ENCODE measurements at regions not wholly inside any gene's neighbourhood (a gene's known extent, or its start where the extent isn't known, plus 50 kb on each side); places are given as distances from the start of the nearest gene placed in this dataset.
"Not testable (repeated sequence)": the region's sequence is repeated elsewhere in the genome, so short reads cannot be mapped to it uniquely, and the experiment has no call there.

DNA sequence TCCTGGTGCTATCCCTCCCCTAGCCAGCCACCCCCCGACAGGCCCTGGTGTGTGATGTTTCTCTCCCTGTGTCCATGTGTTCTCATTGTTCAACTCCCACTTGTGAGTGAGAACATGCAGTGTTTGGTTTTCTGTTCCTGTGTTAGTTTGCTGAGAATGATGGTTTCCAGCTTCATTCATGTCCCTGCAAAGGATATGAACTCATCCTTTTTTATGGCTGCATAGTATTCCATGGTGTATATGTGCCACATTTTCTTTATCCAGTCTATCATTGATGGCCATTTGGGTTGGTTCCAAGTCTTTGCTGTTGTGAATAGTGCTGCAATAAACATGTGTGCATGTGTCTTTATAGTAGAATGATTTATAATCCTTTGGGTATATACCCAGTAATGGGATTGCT is 122.1 kb downstream of the LEPR start:
- DNase-seq; H3K9me3 ChIP-seq (ENCODE audit: control insufficient read depth, insufficient read depth, low read length); H3K9ac ChIP-seq (ENCODE audit: low read depth, low read length); H3K9me1 ChIP-seq (ENCODE audit: insufficient read depth, low read length); H3K18ac ChIP-seq (ENCODE audit: low read depth, low read length); POLR2A ChIA-PET (ENCODE audit: unreplicated experiment); H2AK9ac ChIP-seq (replicated peaks; ENCODE audit: low read depth, low read length, poor library complexity); H3K4me1 ChIP-seq (ENCODE audit: control insufficient read depth, insufficient read depth, low read length); BruUV-seq (replicated peaks); H3K79me1 ChIP-seq (ENCODE audit: low read depth in 1 of 2, low read length in 2 of 2); H3K27me3 ChIP-seq (ENCODE audit: control insufficient read depth, insufficient read depth, low read length); H3K4me3 ChIP-seq (ENCODE audit: insufficient read depth, low read depth, low read length); H3K23ac ChIP-seq (ENCODE audit: low read depth, low read length); H2BK120ac ChIP-seq (ENCODE audit: low read depth, low read length); H4K20me1 ChIP-seq (ENCODE audit: insufficient read depth, low read length); intact Hi-C loops (cut with micrococcal nuclease); H2AFZ ChIP-seq (replicated peaks; ENCODE audit: low read length, poor library complexity); H3K4me2 ChIP-seq (ENCODE audit: low read depth, low read length); H3K27ac ChIP-seq (ENCODE audit: insufficient read depth, low read length); ATAC-seq (ENCODE audit: low read depth); dilution Hi-C loops (cut with HindIII; ENCODE audit: low sequenced_read_pairs, unreplicated experiment); H2BK20ac ChIP-seq (ENCODE audit: low read depth, low read length); H2BK15ac ChIP-seq (ENCODE audit: low read depth, low read length); H2AK5ac ChIP-seq (ENCODE audit: low read depth, low read length); in situ Hi-C loops (cut with MboI; ENCODE audit: low sequenced_read_pairs); H3K56ac ChIP-seq (ENCODE audit: extremely low read depth, insufficient read depth, low read length); H4K8ac ChIP-seq (ENCODE audit: low read depth in 2 of 2, low read length in 2 of 2); CTCF ChIA-PET; H3K14ac ChIP-seq (replicated peaks; ENCODE audit: low read depth, low read length); H3K36me3 ChIP-seq (ENCODE audit: control insufficient read depth, insufficient read depth, low read length); H4K5ac ChIP-seq (ENCODE audit: low read depth, low read length); H4K91ac ChIP-seq (ENCODE audit: insufficient read depth, low read depth, low read length); H3K4ac ChIP-seq (ENCODE audit: low read depth, low read length); H2BK5ac ChIP-seq (ENCODE audit: low read depth, low read length, poor library complexity, severe bottlenecking): not testable (repeated sequence)
- no CpG with 5 or more reads among the region's 1 CpG for WGBS, 2 experiments (ENCODE audit: extremely low coverage in 2 of 2, insufficient read length in 1 of 2)

GRCh38 chr1:65550306-65551010 is 130.0 kb downstream of the LEPR start:
- H3K27me3 ChIP-seq (ENCODE audit: control insufficient read depth, insufficient read depth, low read length); H2AK9ac ChIP-seq (replicated peaks; ENCODE audit: low read depth, low read length, poor library complexity); BruUV-seq (replicated peaks); H4K20me1 ChIP-seq (ENCODE audit: insufficient read depth, low read length); H3K4me2 ChIP-seq (ENCODE audit: low read depth, low read length); H3K4ac ChIP-seq (ENCODE audit: low read depth, low read length); H3K14ac ChIP-seq (replicated peaks; ENCODE audit: low read depth, low read length); H2AK5ac ChIP-seq (ENCODE audit: low read depth, low read length); CTCF ChIA-PET; H3K23ac ChIP-seq (ENCODE audit: low read depth, low read length); H3K79me1 ChIP-seq (ENCODE audit: low read depth in 1 of 2, low read length in 2 of 2); dilution Hi-C loops (cut with HindIII; ENCODE audit: low sequenced_read_pairs, unreplicated experiment); H4K91ac ChIP-seq (ENCODE audit: insufficient read depth, low read depth, low read length); POLR2A ChIA-PET (ENCODE audit: unreplicated experiment); H3K9me3 ChIP-seq (ENCODE audit: control insufficient read depth, insufficient read depth, low read length); H2BK15ac ChIP-seq (ENCODE audit: low read depth, low read length); H3K18ac ChIP-seq (ENCODE audit: low read depth, low read length); H2BK20ac ChIP-seq (ENCODE audit: low read depth, low read length); ATAC-seq (ENCODE audit: low read depth); in situ Hi-C loops (cut with MboI; ENCODE audit: low sequenced_read_pairs); H4K5ac ChIP-seq (ENCODE audit: low read depth, low read length); H2BK120ac ChIP-seq (ENCODE audit: low read depth, low read length); H3K27ac ChIP-seq (ENCODE audit: insufficient read depth, low read length); H3K56ac ChIP-seq (ENCODE audit: extremely low read depth, insufficient read depth, low read length); H3K9me1 ChIP-seq (ENCODE audit: insufficient read depth, low read length); H3K4me3 ChIP-seq (ENCODE audit: insufficient read depth, low read depth, low read length); H2AFZ ChIP-seq (replicated peaks; ENCODE audit: low read length, poor library complexity); H2BK5ac ChIP-seq (ENCODE audit: low read depth, low read length, poor library complexity, severe bottlenecking); H4K8ac ChIP-seq (ENCODE audit: low read depth in 2 of 2, low read length in 2 of 2); H3K4me1 ChIP-seq (ENCODE audit: control insufficient read depth, insufficient read depth, low read length); H3K9ac ChIP-seq (ENCODE audit: low read depth, low read length); H3K36me3 ChIP-seq (ENCODE audit: control insufficient read depth, insufficient read depth, low read length); intact Hi-C loops (cut with micrococcal nuclease); DNase-seq: not testable (repeated sequence)
- 46% methylated on average over 13 of the region's 25 CpGs; no CpG with 5 or more reads in 1 of the 2 experiments for WGBS, 2 experiments (ENCODE audit: extremely low coverage in 2 of 2, insufficient read length in 1 of 2)
